ENCODE measurements at regions not wholly inside any gene's neighbourhood (a gene's known extent, or its start where the extent isn't known, plus 50 kb on each side); places are given as distances from the start of the nearest gene placed in this dataset.

- ATAC-seq = no peak
- Histone ChIP-seq H3K4me3 (peak overlapping the region; percentile 81), H3K4me1 (peaks cover 73% of the 10 kb centered on the region)
These were observed 75.4 kb upstream of the WNT7B start for GRCh38 chr22:46052331-46052771.

DNA sequence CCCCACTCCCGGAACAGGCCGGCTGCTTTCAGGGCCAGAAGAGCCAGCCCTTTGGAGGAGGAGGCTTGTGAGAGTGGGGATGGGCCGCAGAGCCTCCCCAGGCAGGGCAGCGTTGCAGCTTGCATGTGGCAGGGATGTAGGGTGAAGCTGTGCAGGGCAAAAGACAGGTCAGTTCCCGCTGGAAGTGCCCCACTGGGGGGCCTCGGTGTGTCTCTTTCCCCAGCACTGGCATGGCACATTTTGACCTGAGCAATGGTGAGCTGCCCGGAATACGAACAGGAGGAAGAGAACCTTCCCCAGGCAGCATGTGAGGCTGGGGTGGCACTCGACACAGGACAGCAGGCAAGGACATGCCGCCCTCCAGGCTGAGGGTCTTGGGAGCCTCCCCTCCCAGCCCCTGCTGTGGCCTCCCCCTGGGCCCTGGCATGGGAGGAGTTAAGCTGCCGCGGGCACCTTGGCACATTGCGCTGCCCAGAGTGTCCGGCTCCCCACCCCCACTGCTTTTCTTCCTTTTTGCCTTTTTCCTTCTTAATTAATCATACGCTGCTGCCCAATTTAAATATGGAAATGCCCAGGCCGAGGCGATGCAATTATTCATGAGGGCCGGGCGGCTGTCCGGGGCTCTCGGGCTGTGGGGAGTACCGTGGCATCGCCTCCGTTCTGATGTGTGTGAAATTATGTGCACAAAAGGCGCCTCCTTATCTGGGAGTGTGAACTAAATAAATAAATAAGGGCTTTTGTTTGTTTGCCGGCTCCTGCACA is 76.0 kb upstream of the WNT7B start:
- intact Hi-C loops (cut with DNase I) = no loop called here
- Histone ChIP-seq H3K9me3 (no peaks in the 10 kb centered on the region), H3K27ac (peak overlapping the region; percentile 98), H3K27me3 (no peaks in the 10 kb centered on the region), H3K36me3 (no peaks in the 10 kb centered on the region), H3K4me1 (peaks cover 73% of the 10 kb centered on the region), H3K4me3 (peak overlapping the region; percentile 81)
- DNase-seq = peak; percentile 81
- ATAC-seq = peak; percentile 50
- TF ChIP-seq, protein P1, sequence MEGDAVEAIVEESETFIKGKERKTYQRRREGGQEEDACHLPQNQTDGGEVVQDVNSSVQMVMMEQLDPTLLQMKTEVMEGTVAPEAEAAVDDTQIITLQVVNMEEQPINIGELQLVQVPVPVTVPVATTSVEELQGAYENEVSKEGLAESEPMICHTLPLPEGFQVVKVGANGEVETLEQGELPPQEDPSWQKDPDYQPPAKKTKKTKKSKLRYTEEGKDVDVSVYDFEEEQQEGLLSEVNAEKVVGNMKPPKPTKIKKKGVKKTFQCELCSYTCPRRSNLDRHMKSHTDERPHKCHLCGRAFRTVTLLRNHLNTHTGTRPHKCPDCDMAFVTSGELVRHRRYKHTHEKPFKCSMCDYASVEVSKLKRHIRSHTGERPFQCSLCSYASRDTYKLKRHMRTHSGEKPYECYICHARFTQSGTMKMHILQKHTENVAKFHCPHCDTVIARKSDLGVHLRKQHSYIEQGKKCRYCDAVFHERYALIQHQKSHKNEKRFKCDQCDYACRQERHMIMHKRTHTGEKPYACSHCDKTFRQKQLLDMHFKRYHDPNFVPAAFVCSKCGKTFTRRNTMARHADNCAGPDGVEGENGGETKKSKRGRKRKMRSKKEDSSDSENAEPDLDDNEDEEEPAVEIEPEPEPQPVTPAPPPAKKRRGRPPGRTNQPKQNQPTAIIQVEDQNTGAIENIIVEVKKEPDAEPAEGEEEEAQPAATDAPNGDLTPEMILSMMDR (IDR thresholded peaks at IDR 0.05) = no peak

More at GRCh38 chr22:46052331-46052771, 75.4 kb upstream of the WNT7B start:
- H3K27me3 ChIP-seq = no peaks in the 10 kb centered on the region
- DNase-seq = peak; percentile 63
- TF ChIP-seq, protein P1 (IDR thresholded peaks at IDR 0.05) = no peak
- no peaks in the 10 kb centered on the region for H3K9me3 ChIP-seq
- H3K27ac ChIP-seq = peak overlapping the region; percentile 98
- intact Hi-C loops (cut with DNase I) = no loop called here
- H3K36me3 ChIP-seq = no peaks in the 10 kb centered on the region

GRCh38 chr22:46053563-46054090 is 76.7 kb upstream of the WNT7B start:
- peak overlapping the region; percentile 81 for H3K4me3 ChIP-seq
- peaks cover 73% of the 10 kb centered on the region for H3K4me1 ChIP-seq
- DNase-seq (peak; percentile 92), ATAC-seq (peak; percentile 84)
- no peaks in the 10 kb centered on the region for H3K36me3 ChIP-seq
- no peaks in the 10 kb centered on the region for H3K9me3 ChIP-seq
- TF ChIP-seq, protein P1 (IDR thresholded peaks at IDR 0.05) = no peak
- peak overlapping the region; percentile 98 for H3K27ac ChIP-seq
- intact Hi-C loops (cut with DNase I) = no loop called here
- H3K27me3 ChIP-seq = no peaks in the 10 kb centered on the region

DNA sequence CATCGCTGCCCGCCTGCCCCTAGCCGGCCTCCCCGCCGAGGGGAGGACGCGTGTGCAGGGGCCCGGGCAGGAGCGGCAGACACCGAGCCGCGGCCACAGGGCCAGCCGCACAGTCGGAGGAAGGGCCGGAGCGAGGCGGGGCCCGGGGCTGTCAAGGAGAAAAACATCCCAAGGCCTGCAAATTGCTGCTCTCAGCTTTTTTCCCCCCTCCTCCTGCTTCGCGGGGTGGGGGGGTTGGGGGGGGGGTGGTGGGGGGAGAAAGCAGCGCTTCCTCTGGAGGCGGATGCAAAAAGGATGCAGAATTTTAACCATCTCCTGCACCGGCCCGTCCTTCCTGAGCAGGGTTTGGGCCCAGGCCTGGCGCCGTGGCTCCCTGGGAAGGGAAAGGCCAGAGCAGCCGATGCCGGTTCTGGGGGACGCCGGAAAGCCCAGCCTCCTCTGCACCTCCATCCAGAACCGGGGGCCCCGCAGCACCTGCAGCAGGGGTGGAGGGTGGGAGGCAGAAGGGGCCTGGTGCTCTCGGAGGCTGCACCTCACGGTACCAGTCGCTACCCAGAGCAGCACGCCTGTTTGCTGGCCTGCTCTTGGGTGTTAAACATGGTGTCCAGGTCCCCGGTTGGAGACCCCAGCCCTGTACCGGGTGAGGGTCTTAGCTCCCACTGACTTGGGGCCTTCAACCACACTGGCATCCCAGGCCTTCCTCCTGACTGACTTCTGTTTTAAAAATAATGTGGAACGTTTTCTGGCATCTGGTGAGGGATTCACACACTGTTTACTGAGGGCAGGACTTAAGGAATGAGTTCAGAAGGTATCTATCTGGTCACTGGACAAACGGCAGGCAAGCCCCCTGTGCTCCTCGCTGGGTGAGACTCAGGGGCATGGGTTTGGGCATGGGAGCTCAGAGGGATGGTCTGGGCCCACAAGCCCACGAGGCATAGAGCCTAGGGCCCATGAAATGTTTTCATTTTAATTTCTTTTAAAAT is 77.4 kb upstream of the WNT7B start:
- H3K4me1 ChIP-seq = peaks cover 79% of the 10 kb centered on the region
- intact Hi-C loops (cut with DNase I) = no loop called here
- H3K27me3 ChIP-seq = no peaks in the 10 kb centered on the region

More for the DNA sequence above, 77.4 kb upstream of the WNT7B start:
- Histone ChIP-seq H3K27ac (peak overlapping the region; percentile 98), H3K9me3 (no peaks in the 10 kb centered on the region), H3K36me3 (no peaks in the 10 kb centered on the region), H3K4me3 (peak overlapping the region; percentile 81)
- TF ChIP-seq, protein P1 (IDR thresholded peaks at IDR 0.05) = no peak
- DNase-seq (peak; percentile 22), ATAC-seq (peak; percentile 61)

All from upper lobe of right lung (tissue), 1 donor.